Parathyroid adenoma (tissue), 2 donors: ENCODE measurements at regions not wholly inside any gene's neighbourhood (a gene's known extent, or its start where the extent isn't known, plus 50 kb on each side); places are given as distances from the start of the nearest gene placed in this dataset.
A peak's percentile ranks its signal among the peaks of the same experiment; 100 is the strongest.

ENCODE experiments used
- H2AFZ ChIP-seq: fragments of 300-600 bp; sonication (generic); one replicate; pipeline ENCODE4 v1.7.0; 2017; ENCODE audit warnings: antibody characterized with exemption, mild to moderate bottlenecking
- H3K27ac ChIP-seq: fragments of 300-600 bp; sonication (generic); one replicate; pipeline ENCODE4 v1.7.0; 2017
- H3K27me3 ChIP-seq: fragments of 300-600 bp; sonication (generic); one replicate; pipeline ENCODE4 v1.7.0; 2017; ENCODE audit warnings: low read length; ENCODE audit not compliant: control insufficient read depth, insufficient read depth
- H3K36me3 ChIP-seq: fragments of 300-600 bp; sonication (generic); one replicate; pipeline ENCODE4 v1.7.0; 2017; ENCODE audit warnings: low read length; ENCODE audit not compliant: control insufficient read depth, insufficient read depth
- H3K4me1 ChIP-seq: fragments of 300-600 bp; sonication (generic); one replicate; pipeline ENCODE4 v1.7.0; 2017; ENCODE audit warnings: control low read depth
- H3K4me2 ChIP-seq: fragments of 300-600 bp; sonication (generic); one replicate; pipeline ENCODE4 v1.7.0; 2017; ENCODE audit warnings: low read length
- H3K4me3 ChIP-seq: fragments of 300-600 bp; sonication (generic); one replicate; pipeline ENCODE4 v1.7.0; 2017; ENCODE audit warnings: low read depth, low read length
- H3K79me2 ChIP-seq: fragments of 300-600 bp; sonication (generic); one replicate; pipeline ENCODE4 v1.7.0; 2017; ENCODE audit warnings: control low read depth
- H3K9ac ChIP-seq: fragments of 300-600 bp; sonication (generic); one replicate; pipeline ENCODE4 v1.7.0; 2017; ENCODE audit warnings: mild to moderate bottlenecking
- H3K9me3 ChIP-seq: fragments of 300-600 bp; sonication (generic); one replicate; pipeline ENCODE4 v1.7.0; 2017; ENCODE audit warnings: low read length; ENCODE audit not compliant: control insufficient read depth
- CTCF ChIP-seq: fragments of 300-600 bp; sonication (generic); IDR thresholded peaks from one replicate; pipeline ENCODE4 v1.7.0; 2017; ENCODE audit warnings: antibody characterized with exemption, mild to moderate bottlenecking
- donor health status: primary hyperparathyroidism.

GRCh38 chr9:129382281-129383018, 204.4 kb upstream of the IER5L start:
- H3K27me3 ChIP-seq, result no peaks in the 10 kb centered on the region
- H3K9ac ChIP-seq, result no peak overlapping the region
- peaks cover 13% of the 10 kb centered on the region for H3K4me1 ChIP-seq
- peak overlapping the region; percentile 54 for H3K4me3 ChIP-seq
- peak overlapping the region; percentile 90 for H3K4me2 ChIP-seq
- H3K36me3 ChIP-seq, result no peaks in the 10 kb centered on the region
- H3K27ac ChIP-seq, result peak overlapping the region; percentile 98
- H2AFZ ChIP-seq, result peak overlapping the region; percentile 86
- no peaks in the 10 kb centered on the region for H3K79me2 ChIP-seq
- H3K9me3 ChIP-seq, result no peaks in the 10 kb centered on the region
- TF ChIP-seq CTCF, result no peak

- Histone ChIP-seq H3K27me3 (no peaks in the 10 kb centered on the region), H2AFZ (no peak overlapping the region), H3K9me3 (no peaks in the 10 kb centered on the region), H3K4me1 (peaks cover 13% of the 10 kb centered on the region), H3K9ac (no peak overlapping the region), H3K4me3 (no peak overlapping the region), H3K36me3 (no peaks in the 10 kb centered on the region), H3K79me2 (no peaks in the 10 kb centered on the region), H3K27ac (peak overlapping the region; percentile 98), H3K4me2 (no peak overlapping the region)
- no peak for TF ChIP-seq CTCF
Observed at GRCh38 chr9:129381481-129381957, 203.5 kb upstream of the IER5L start.

GRCh38 chr9:129380961-129381401, 202.9 kb upstream of the IER5L start:
- Histone ChIP-seq H3K27ac (peak overlapping the region; percentile 98), H3K27me3 (no peaks in the 10 kb centered on the region), H2AFZ (no peak overlapping the region), H3K4me2 (no peak overlapping the region), H3K9me3 (no peaks in the 10 kb centered on the region), H3K4me3 (no peak overlapping the region), H3K4me1 (peaks cover 13% of the 10 kb centered on the region), H3K79me2 (no peaks in the 10 kb centered on the region), H3K36me3 (no peaks in the 10 kb centered on the region), H3K9ac (no peak overlapping the region)
- TF ChIP-seq CTCF, result no peak

GRCh38 chr9:129379886-129380285, 201.8 kb upstream of the IER5L start:
- Histone ChIP-seq H3K79me2 (no peaks in the 10 kb centered on the region), H3K27me3 (no peaks in the 10 kb centered on the region), H3K36me3 (no peaks in the 10 kb centered on the region), H3K4me2 (no peak overlapping the region), H3K4me1 (peaks cover 13% of the 10 kb centered on the region), H3K9me3 (no peaks in the 10 kb centered on the region), H3K27ac (no peak overlapping the region), H3K4me3 (no peak overlapping the region), H2AFZ (no peak overlapping the region), H3K9ac (no peak overlapping the region)
- no peak for TF ChIP-seq CTCF
